H9 (cell line): ENCODE measurements at regions not wholly inside any gene's neighbourhood (a gene's known extent, or its start where the extent isn't known, plus 50 kb on each side); places are given as distances from the start of the nearest gene placed in this dataset.

Experiments used
- DNase-seq: peaks from one replicate; pipeline ENCODE4 v3.0.0-alpha.2; 2017
- H2AFZ ChIP-seq: one replicate; pipeline ENCODE4 v1.6.1; 2013; ENCODE audit warnings: mild to moderate bottlenecking, low read length, control low read depth, moderate library complexity
- H2AK5ac ChIP-seq: 2 replicates; pipeline ENCODE4 v1.6.1; 2013; ENCODE audit warnings: low read length, control low read depth, mixed read lengths; ENCODE audit not compliant: insufficient read length
- H2BK120ac ChIP-seq: one replicate; pipeline ENCODE4 v1.6.1; 2013; ENCODE audit warnings: low read depth, mild to moderate bottlenecking, low read length, control low read depth, inconsistent platforms; ENCODE audit not compliant: poor library complexity, severe bottlenecking
- H2BK12ac ChIP-seq: 2 replicates; pipeline ENCODE4 v1.6.1; 2013; ENCODE audit warnings: low read length, control low read depth, mixed read lengths, low read depth; ENCODE audit not compliant: insufficient read length
- H2BK15ac ChIP-seq: 2 replicates; pipeline ENCODE4 v1.6.1; 2013; ENCODE audit warnings: low read depth, low read length, control low read depth
- H2BK20ac ChIP-seq: one replicate; pipeline ENCODE4 v1.6.1; 2013; ENCODE audit warnings: low read depth, mild to moderate bottlenecking, low read length, control low read depth, inconsistent platforms; ENCODE audit not compliant: poor library complexity, severe bottlenecking
- H2BK5ac ChIP-seq: 2 replicates; pipeline ENCODE4 v1.6.1; 2013; ENCODE audit warnings: low read length, control low read depth, mixed read lengths; ENCODE audit not compliant: insufficient read length
- H3K14ac ChIP-seq: 2 replicates; pipeline ENCODE4 v1.6.1; 2013; ENCODE audit warnings: low read length, control low read depth; ENCODE audit not compliant: insufficient read depth
- H3K18ac ChIP-seq: 2 replicates; pipeline ENCODE4 v1.6.1; 2013; ENCODE audit warnings: low read depth, mild to moderate bottlenecking, mixed read lengths, low read length, control low read depth; ENCODE audit not compliant: insufficient read length
- H3K23ac ChIP-seq: 2 replicates; pipeline ENCODE4 v1.6.1; 2013; ENCODE audit warnings: low read length, control low read depth, mixed read lengths, low read depth; ENCODE audit not compliant: insufficient read length
- H3K23me2 ChIP-seq: 2 replicates; pipeline ENCODE4 v1.6.1; 2013; ENCODE audit warnings: low read depth, mild to moderate bottlenecking, mixed read lengths, low read length, control low read depth; ENCODE audit not compliant: insufficient read length, poor library complexity, severe bottlenecking
- H3K27ac ChIP-seq: 2 replicates; pipeline ENCODE4 v1.5.1; 2013; ENCODE audit warnings: low read length, control low read depth, mixed read lengths, low read depth; ENCODE audit not compliant: insufficient read length
- H3K27me3 ChIP-seq: 2 replicates; pipeline ENCODE4 v1.6.1; 2013; ENCODE audit warnings: low read length, control low read depth, inconsistent platforms; ENCODE audit not compliant: insufficient read depth
- H3K4ac ChIP-seq: 2 replicates; pipeline ENCODE4 v1.6.1; 2013; ENCODE audit warnings: low read depth, mild to moderate bottlenecking, control low read depth, inconsistent platforms, low read length, moderate library complexity
- H3K4me1 ChIP-seq: 2 replicates; pipeline ENCODE4 v1.6.1; 2013; ENCODE audit warnings: low read length, control low read depth, inconsistent platforms; ENCODE audit not compliant: insufficient read depth
- H3K4me2 ChIP-seq: 2 replicates; pipeline ENCODE4 v1.6.1; 2013; ENCODE audit warnings: low read length, control low read depth, mixed read lengths; ENCODE audit not compliant: insufficient read length, insufficient read depth
- H3K56ac ChIP-seq: 2 replicates; pipeline ENCODE4 v1.6.1; 2013; ENCODE audit warnings: low read depth, mild to moderate bottlenecking, mixed read lengths, low read length, control low read depth; ENCODE audit not compliant: insufficient read length
- H3K79me1 ChIP-seq: 2 replicates; pipeline ENCODE4 v1.6.1; 2013; ENCODE audit warnings: low read depth, mild to moderate bottlenecking, moderate library complexity, low read length, control low read depth, inconsistent platforms; ENCODE audit not compliant: insufficient read depth, poor library complexity, severe bottlenecking
- H3K79me2 ChIP-seq: 2 replicates; pipeline ENCODE4 v1.6.1; 2013; ENCODE audit warnings: low read length, control low read depth, inconsistent platforms; ENCODE audit not compliant: insufficient read depth
- H3K9ac ChIP-seq: 2 replicates; pipeline ENCODE4 v1.6.1; 2013; ENCODE audit warnings: low read length, control low read depth, mixed read lengths; ENCODE audit not compliant: insufficient read length; ENCODE audit errors: extremely low read depth
- H3K9me3 ChIP-seq: one replicate; pipeline ENCODE4 v1.6.1; 2013; ENCODE audit warnings: low read depth, low read length, inconsistent platforms; ENCODE audit not compliant: control insufficient read depth
- H3T11ph ChIP-seq: one replicate; pipeline ENCODE4 v1.6.1; 2013; ENCODE audit warnings: mild to moderate bottlenecking, low read length, control low read depth, inconsistent platforms
- H4K20me1 ChIP-seq: one replicate; pipeline ENCODE4 v1.6.1; 2013; ENCODE audit not compliant: control insufficient read depth, insufficient read length, insufficient read depth
- H4K5ac ChIP-seq: 2 replicates; pipeline ENCODE4 v1.6.1; 2013; ENCODE audit warnings: low read depth, mild to moderate bottlenecking, mixed read lengths, low read length, control low read depth; ENCODE audit not compliant: insufficient read length
- H4K8ac ChIP-seq: replicated peaks from 2 replicates; pipeline ENCODE4 v1.6.1; 2013; ENCODE audit warnings: low read length, control low read depth, mixed read lengths, low read depth; ENCODE audit not compliant: insufficient read length
- H4K91ac ChIP-seq: 2 replicates; pipeline ENCODE4 v1.6.1; 2013; ENCODE audit warnings: low read depth, mild to moderate bottlenecking, moderate library complexity, mixed read lengths, low read length, control low read depth; ENCODE audit not compliant: insufficient read length
- H3K27ac Mint-ChIP-seq, 3 experiments: 2 replicates in 2 of 3; 3 replicates in 1 of 3; pipeline ENCODE4 v1.8.0; 2020 to 2021; ENCODE audit warnings: mixed read lengths in 3 of 3, mild to moderate bottlenecking in 1 of 3, moderate library complexity in 1 of 3
- H3K27me3 Mint-ChIP-seq: 2 replicates; pipeline ENCODE4 v1.8.0; 2021; ENCODE audit warnings: low read depth, mild to moderate bottlenecking, moderate library complexity, mixed read lengths
- H3K36me3 Mint-ChIP-seq, 3 experiments: 2 replicates in 2 of 3; 3 replicates in 1 of 3; pipeline ENCODE4 v1.8.0; 2020 to 2021; ENCODE audit warnings: low read depth in 3 of 3, mixed read lengths in 3 of 3; ENCODE audit not compliant: insufficient read depth in 1 of 3
- H3K4me1 Mint-ChIP-seq, 2 experiments: 2 replicates each; pipeline ENCODE4 v1.8.0; 2020; ENCODE audit warnings: mixed read lengths in 2 of 2
- H3K4me3 Mint-ChIP-seq, 2 experiments: 2 replicates in 1 of 2; 3 replicates in 1 of 2; pipeline ENCODE4 v1.8.0; 2020 to 2021; ENCODE audit warnings: mild to moderate bottlenecking in 2 of 2, mixed read lengths in 2 of 2, moderate library complexity in 1 of 2
- H3K9me3 Mint-ChIP-seq, 2 experiments: 2 replicates in 1 of 2; 3 replicates in 1 of 2; pipeline ENCODE4 v1.8.0; 2020; ENCODE audit warnings: mild to moderate bottlenecking in 2 of 2, mixed read lengths in 2 of 2, moderate library complexity in 1 of 2
- CTCF ChIP-seq: fragments of 200-600 bp; sonication (generic); conservative IDR thresholded peaks from 3 replicates; pipeline ENCODE4 v1.8.0; 2021; ENCODE audit warnings: antibody characterized with exemption, mild to moderate bottlenecking
- WGBS: extraction: QIAGEN DNeasy Blood & Tissue Kit; methylation state at CpG from one replicate; pipeline ENCODE4 v1.1.7; 2013; ENCODE audit warnings: missing lambda C conversion rate, low lambda C conversion rate, mixed read lengths; ENCODE audit not compliant: insufficient read length; ENCODE audit errors: extremely low coverage; 5-methylcytosine and 5-hydroxymethylcytosine counted together

GRCh38 chr9:96157675-96158074 is 144.3 kb downstream of the HSD17B3 start:
- no peak overlapping the region; a peak in 2 of 7 replicates for H3K27ac Mint-ChIP-seq

More at GRCh38 chr9:96157675-96158074, 144.3 kb downstream of the HSD17B3 start:
- Histone ChIP-seq H3K14ac (no peak overlapping the region), H3K4me1 (no peaks in the 10 kb centered on the region), H4K8ac (no peak overlapping the region), H2BK12ac (no peak overlapping the region), H2BK20ac (no peak overlapping the region), H4K91ac (no peak overlapping the region), H3K18ac (peak overlapping the region; percentile 61), H3K27ac (no peak overlapping the region), H3K9ac (no peak overlapping the region), H4K20me1 (no peaks in the 10 kb centered on the region), H3T11ph (no peak overlapping the region), H3K79me1 (no peaks in the 10 kb centered on the region), H2AK5ac (no peak overlapping the region), H3K4ac (no peak overlapping the region), H3K23ac (no peak overlapping the region), H3K4me2 (no peak overlapping the region), H3K9me3 (no peaks in the 10 kb centered on the region), H3K27me3 (no peaks in the 10 kb centered on the region), H4K5ac (no peak overlapping the region), H3K23me2 (no peaks in the 10 kb centered on the region), H2AFZ (no peak overlapping the region), H3K56ac (no peak overlapping the region), H2BK15ac (no peak overlapping the region), H2BK5ac (no peak overlapping the region), H2BK120ac (no peak overlapping the region), H3K79me2 (no peaks in the 10 kb centered on the region)
- Mint-ChIP-seq H3K4me3 (peak overlapping the region in 1 of 2 experiments; percentile 43; a peak in 1 of 5 replicates), H3K4me1 (peaks cover 7 to 12% of the 10 kb centered on the region in 2 experiments), H3K36me3 (no peaks in the 10 kb centered on the region; a peak in 1 of 7 replicates), H3K9me3 (no peaks in the 10 kb centered on the region; a peak in 2 of 5 replicates), H3K27me3 (peaks cover 10% of the 10 kb centered on the region)
- TF ChIP-seq CTCF = no peak
- no peak for DNase-seq
- no CpG with 5 or more reads among the region's 1 CpG for WGBS
